ENCODE measurements at regions not wholly inside any gene's neighbourhood (a gene's known extent, or its start where the extent isn't known, plus 50 kb on each side); places are given as distances from the start of the nearest gene placed in this dataset.

DNA sequence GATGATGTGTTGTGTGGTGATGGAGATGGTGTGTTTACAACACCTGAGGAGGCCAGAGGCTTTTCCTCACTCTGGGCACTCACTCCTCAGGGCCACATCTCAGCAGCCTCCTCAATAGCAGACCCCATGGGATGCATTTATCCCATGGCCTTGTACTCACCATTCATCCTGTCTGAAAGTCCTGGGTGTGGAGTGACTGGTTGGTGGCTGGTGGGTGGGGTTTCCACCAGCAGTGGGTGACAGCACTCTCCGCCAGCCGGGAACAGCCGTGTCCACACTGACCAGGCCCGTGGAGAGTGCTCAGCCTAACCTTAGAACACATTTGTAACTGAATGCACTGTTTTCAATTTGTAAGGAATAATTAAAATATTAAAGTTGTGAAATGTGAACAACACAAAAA lies 163.4 kb upstream of the AFDN start (continued):
- TF ChIP-seq EZH2phosphoT487 (IDR thresholded peaks at IDR 0.05; ENCODE audit: unreplicated experiment) (no peak), JUNB (IDR thresholded peaks at IDR 0.05; ENCODE audit: unreplicated experiment) (no peak)

DNA sequence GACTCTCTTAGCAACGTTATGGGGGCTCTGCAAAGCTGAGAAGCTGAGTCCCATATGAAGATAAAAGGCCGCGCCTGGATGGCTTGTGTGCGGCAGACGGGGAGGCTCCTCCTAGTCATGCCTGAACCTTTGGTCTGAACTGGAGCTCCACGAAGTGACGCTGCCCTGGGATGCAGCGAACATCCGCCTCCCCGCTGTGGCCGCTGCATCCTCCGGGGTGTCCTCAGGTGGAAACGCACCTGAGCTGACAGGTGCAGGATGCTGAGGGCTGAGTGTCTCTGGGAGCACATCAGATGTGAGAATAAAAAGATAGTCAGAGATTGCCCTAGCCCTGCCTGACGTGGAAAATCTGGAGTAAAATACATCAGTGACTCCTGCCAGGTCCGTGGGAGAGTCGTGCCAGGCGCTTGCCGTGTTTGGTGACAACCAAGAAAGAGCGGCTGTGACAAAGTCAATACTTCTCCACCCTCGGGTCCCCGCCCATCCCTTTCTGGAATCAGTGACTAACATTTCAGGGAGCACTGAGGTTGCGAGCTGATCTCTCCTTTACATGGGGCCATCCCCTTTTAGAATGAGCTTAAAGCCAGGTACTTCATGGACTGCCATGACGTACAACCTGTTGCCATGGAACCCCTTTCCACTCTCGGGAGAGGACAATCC lies 162.8 kb upstream of the AFDN start:
- TF ChIP-seq CREB1 (CRISPR knock-in tag; IDR thresholded peaks at IDR 0.05; ENCODE audit: low read depth): no peak
- TF ChIP-seq EZH2 (IDR thresholded peaks at IDR 0.05; ENCODE audit: low read depth, unreplicated experiment): no peak
- TF ChIP-seq POLR2AphosphoS5 (IDR thresholded peaks at IDR 0.05; ENCODE audit: low read depth): no peak
- no peak for TF ChIP-seq JUNB (IDR thresholded peaks at IDR 0.05; ENCODE audit: unreplicated experiment)
- TF ChIP-seq, protein P1, sequence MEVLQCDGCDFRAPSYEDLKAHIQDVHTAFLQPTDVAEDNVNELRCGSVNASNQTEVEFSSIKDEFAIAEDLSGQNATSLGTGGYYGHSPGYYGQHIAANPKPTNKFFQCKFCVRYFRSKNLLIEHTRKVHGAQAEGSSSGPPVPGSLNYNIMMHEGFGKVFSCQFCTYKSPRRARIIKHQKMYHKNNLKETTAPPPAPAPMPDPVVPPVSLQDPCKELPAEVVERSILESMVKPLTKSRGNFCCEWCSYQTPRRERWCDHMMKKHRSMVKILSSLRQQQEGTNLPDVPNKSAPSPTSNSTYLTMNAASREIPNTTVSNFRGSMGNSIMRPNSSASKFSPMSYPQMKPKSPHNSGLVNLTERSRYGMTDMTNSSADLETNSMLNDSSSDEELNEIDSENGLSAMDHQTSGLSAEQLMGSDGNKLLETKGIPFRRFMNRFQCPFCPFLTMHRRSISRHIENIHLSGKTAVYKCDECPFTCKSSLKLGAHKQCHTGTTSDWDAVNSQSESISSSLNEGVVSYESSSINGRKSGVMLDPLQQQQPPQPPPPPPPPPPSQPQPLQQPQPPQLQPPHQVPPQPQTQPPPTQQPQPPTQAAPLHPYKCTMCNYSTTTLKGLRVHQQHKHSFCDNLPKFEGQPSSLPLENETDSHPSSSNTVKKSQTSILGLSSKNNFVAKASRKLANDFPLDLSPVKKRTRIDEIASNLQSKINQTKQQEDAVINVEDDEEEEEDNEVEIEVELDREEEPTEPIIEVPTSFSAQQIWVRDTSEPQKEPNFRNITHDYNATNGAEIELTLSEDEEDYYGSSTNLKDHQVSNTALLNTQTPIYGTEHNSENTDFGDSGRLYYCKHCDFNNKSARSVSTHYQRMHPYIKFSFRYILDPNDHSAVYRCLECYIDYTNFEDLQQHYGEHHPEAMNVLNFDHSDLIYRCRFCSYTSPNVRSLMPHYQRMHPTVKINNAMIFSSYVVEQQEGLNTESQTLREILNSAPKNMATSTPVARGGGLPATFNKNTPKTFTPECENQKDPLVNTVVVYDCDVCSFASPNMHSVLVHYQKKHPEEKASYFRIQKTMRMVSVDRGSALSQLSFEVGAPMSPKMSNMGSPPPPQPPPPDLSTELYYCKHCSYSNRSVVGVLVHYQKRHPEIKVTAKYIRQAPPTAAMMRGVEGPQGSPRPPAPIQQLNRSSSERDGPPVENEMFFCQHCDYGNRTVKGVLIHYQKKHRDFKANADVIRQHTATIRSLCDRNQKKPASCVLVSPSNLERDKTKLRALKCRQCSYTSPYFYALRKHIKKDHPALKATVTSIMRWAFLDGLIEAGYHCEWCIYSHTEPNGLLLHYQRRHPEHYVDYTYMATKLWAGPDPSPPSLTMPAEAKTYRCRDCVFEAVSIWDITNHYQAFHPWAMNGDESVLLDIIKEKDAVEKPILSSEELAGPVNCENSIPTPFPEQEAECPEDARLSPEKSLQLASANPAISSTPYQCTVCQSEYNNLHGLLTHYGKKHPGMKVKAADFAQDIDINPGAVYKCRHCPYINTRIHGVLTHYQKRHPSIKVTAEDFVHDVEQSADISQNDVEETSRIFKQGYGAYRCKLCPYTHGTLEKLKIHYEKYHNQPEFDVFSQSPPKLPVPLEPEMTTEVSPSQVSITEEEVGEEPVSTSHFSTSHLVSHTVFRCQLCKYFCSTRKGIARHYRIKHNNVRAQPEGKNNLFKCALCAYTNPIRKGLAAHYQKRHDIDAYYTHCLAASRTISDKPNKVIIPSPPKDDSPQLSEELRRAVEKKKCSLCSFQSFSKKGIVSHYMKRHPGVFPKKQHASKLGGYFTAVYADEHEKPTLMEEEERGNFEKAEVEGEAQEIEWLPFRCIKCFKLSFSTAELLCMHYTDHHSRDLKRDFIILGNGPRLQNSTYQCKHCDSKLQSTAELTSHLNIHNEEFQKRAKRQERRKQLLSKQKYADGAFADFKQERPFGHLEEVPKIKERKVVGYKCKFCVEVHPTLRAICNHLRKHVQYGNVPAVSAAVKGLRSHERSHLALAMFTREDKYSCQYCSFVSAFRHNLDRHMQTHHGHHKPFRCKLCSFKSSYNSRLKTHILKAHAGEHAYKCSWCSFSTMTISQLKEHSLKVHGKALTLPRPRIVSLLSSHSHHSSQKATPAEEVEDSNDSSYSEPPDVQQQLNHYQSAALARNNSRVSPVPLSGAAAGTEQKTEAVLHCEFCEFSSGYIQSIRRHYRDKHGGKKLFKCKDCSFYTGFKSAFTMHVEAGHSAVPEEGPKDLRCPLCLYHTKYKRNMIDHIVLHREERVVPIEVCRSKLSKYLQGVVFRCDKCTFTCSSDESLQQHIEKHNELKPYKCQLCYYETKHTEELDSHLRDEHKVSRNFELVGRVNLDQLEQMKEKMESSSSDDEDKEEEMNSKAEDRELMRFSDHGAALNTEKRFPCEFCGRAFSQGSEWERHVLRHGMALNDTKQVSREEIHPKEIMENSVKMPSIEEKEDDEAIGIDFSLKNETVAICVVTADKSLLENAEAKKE (CRISPR knock-in tag; IDR thresholded peaks at IDR 0.05): no peak
- TF ChIP-seq, protein P2, sequence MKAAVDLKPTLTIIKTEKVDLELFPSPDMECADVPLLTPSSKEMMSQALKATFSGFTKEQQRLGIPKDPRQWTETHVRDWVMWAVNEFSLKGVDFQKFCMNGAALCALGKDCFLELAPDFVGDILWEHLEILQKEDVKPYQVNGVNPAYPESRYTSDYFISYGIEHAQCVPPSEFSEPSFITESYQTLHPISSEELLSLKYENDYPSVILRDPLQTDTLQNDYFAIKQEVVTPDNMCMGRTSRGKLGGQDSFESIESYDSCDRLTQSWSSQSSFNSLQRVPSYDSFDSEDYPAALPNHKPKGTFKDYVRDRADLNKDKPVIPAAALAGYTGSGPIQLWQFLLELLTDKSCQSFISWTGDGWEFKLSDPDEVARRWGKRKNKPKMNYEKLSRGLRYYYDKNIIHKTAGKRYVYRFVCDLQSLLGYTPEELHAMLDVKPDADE (IDR thresholded peaks at IDR 0.05): no peak
- TF ChIP-seq, protein P3, sequence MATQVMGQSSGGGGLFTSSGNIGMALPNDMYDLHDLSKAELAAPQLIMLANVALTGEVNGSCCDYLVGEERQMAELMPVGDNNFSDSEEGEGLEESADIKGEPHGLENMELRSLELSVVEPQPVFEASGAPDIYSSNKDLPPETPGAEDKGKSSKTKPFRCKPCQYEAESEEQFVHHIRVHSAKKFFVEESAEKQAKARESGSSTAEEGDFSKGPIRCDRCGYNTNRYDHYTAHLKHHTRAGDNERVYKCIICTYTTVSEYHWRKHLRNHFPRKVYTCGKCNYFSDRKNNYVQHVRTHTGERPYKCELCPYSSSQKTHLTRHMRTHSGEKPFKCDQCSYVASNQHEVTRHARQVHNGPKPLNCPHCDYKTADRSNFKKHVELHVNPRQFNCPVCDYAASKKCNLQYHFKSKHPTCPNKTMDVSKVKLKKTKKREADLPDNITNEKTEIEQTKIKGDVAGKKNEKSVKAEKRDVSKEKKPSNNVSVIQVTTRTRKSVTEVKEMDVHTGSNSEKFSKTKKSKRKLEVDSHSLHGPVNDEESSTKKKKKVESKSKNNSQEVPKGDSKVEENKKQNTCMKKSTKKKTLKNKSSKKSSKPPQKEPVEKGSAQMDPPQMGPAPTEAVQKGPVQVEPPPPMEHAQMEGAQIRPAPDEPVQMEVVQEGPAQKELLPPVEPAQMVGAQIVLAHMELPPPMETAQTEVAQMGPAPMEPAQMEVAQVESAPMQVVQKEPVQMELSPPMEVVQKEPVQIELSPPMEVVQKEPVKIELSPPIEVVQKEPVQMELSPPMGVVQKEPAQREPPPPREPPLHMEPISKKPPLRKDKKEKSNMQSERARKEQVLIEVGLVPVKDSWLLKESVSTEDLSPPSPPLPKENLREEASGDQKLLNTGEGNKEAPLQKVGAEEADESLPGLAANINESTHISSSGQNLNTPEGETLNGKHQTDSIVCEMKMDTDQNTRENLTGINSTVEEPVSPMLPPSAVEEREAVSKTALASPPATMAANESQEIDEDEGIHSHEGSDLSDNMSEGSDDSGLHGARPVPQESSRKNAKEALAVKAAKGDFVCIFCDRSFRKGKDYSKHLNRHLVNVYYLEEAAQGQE (IDR thresholded peaks at IDR 0.05; ENCODE audit: unreplicated experiment): no peak
- no peak for TF ChIP-seq ZNF114 (CRISPR knock-in tag; IDR thresholded peaks at IDR 0.05)
- no peak for TF ChIP-seq STAT1 (IDR thresholded peaks at IDR 0.05; ENCODE audit: unreplicated experiment)
- TF ChIP-seq ZNF331 (CRISPR knock-in tag; IDR thresholded peaks at IDR 0.05; ENCODE audit: low read depth): no peak
- TF ChIP-seq NANOG (IDR thresholded peaks at IDR 0.05; ENCODE audit: borderline replicate concordance): no peak
- TF ChIP-seq EZH2phosphoT487 (IDR thresholded peaks at IDR 0.05; ENCODE audit: unreplicated experiment): no peak
- TF ChIP-seq, protein P4, sequence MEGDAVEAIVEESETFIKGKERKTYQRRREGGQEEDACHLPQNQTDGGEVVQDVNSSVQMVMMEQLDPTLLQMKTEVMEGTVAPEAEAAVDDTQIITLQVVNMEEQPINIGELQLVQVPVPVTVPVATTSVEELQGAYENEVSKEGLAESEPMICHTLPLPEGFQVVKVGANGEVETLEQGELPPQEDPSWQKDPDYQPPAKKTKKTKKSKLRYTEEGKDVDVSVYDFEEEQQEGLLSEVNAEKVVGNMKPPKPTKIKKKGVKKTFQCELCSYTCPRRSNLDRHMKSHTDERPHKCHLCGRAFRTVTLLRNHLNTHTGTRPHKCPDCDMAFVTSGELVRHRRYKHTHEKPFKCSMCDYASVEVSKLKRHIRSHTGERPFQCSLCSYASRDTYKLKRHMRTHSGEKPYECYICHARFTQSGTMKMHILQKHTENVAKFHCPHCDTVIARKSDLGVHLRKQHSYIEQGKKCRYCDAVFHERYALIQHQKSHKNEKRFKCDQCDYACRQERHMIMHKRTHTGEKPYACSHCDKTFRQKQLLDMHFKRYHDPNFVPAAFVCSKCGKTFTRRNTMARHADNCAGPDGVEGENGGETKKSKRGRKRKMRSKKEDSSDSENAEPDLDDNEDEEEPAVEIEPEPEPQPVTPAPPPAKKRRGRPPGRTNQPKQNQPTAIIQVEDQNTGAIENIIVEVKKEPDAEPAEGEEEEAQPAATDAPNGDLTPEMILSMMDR (conservative IDR thresholded peaks at IDR 0.05; ENCODE audit: low read depth in 2 of 2): no peak
- no peak overlapping the region for H3K4me2 ChIP-seq
- peaks cover 10% of the 10 kb centered on the region for H3K4me1 Mint-ChIP-seq
- H3K27me3 Mint-ChIP-seq (ENCODE audit: insufficient read depth, low read depth, poor library complexity): peaks cover 4% of the 10 kb centered on the region
- H3K4me3 Mint-ChIP-seq: no peak overlapping the region
- ATAC-seq: no peak
- H3F3A ChIP-seq (replicated peaks; ENCODE audit: low read depth): no peaks in the 10 kb centered on the region; the same call in 1 of the 2 replicates
- H3K36me3 ChIP-seq (ENCODE audit: insufficient read depth): no peaks in the 10 kb centered on the region
- H2AFZ ChIP-seq: no peak overlapping the region
- no peak overlapping the region for H3K27ac Mint-ChIP-seq
- H3K27me3 ChIP-seq (ENCODE audit: insufficient read depth): no peaks in the 10 kb centered on the region
- H3K9me3 Mint-ChIP-seq: no peaks in the 10 kb centered on the region
- H3K36me3 Mint-ChIP-seq (ENCODE audit: low read depth): no peaks in the 10 kb centered on the region
- H3K4me1 ChIP-seq (ENCODE audit: insufficient read depth): no peaks in the 10 kb centered on the region
- H3K27ac ChIP-seq (ENCODE audit: low read depth): no peak overlapping the region
- no peak overlapping the region for H3K4me3 ChIP-seq
- no peak for DNase-seq (ENCODE audit: low spot score)
- no peaks in the 10 kb centered on the region for H3K79me2 ChIP-seq (replicated peaks; ENCODE audit: insufficient read depth)
- H4K20me1 ChIP-seq (replicated peaks; ENCODE audit: insufficient read depth): no peaks in the 10 kb centered on the region
- no peaks in the 10 kb centered on the region for H3K9me2 ChIP-seq (ENCODE audit: insufficient read depth)
